ENCODE measurements at regions not wholly inside any gene's neighbourhood (a gene's known extent, or its start where the extent isn't known, plus 50 kb on each side); places are given as distances from the start of the nearest gene placed in this dataset.
"Not testable (repeated sequence)": the region's sequence is repeated elsewhere in the genome, so short reads cannot be mapped to it uniquely, and the experiment has no call there.

DNA sequence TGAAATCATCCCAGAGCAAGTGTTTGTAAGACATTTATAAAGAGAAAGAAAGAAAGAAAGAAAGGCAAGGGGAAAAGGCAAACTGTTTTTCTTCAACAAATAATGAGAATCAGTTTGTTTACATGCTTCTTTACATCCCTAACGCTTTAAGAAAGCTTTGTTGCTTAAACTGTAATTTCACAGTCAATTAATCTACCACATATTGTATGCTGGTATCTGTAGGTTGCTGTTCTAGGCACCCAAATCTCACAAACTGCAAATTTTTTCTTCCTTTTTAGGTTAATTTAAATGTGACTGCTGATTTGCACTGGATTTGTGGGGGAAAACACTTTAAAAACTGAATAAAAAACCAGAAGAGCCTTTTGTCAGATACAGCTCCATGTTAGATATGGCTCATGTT lies 384.2 kb downstream of the ATP23 start:
- no peak for DNase-seq (ENCODE audit: extremely low read depth, low read depth)
- TF ChIP-seq, protein P1, sequence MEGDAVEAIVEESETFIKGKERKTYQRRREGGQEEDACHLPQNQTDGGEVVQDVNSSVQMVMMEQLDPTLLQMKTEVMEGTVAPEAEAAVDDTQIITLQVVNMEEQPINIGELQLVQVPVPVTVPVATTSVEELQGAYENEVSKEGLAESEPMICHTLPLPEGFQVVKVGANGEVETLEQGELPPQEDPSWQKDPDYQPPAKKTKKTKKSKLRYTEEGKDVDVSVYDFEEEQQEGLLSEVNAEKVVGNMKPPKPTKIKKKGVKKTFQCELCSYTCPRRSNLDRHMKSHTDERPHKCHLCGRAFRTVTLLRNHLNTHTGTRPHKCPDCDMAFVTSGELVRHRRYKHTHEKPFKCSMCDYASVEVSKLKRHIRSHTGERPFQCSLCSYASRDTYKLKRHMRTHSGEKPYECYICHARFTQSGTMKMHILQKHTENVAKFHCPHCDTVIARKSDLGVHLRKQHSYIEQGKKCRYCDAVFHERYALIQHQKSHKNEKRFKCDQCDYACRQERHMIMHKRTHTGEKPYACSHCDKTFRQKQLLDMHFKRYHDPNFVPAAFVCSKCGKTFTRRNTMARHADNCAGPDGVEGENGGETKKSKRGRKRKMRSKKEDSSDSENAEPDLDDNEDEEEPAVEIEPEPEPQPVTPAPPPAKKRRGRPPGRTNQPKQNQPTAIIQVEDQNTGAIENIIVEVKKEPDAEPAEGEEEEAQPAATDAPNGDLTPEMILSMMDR (IDR thresholded peaks at IDR 0.05; ENCODE audit: low read depth, low read length, missing control alignments): no peak
- no peak overlapping the region for H3K4me3 ChIP-seq (replicated peaks; ENCODE audit: low read depth, low read length)

DNA sequence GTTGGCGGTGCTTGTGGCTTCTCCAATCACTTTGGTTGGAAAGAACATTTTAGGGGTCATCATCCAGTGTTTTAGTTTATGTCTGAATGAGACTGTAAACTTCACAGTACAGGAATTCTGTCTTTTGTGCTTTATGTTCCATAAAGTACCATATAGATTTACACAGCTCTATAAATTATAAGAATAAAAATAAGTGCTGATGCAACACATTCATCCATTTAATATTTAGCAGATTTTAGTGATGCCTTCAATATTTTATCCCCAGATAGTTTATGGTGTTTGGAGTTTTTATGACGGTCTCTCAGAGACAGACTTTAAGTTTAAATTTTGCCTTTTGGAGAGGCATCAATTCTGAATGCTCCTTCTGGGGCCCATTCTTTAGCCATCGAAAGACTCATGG lies 385.2 kb downstream of the ATP23 start:
- DNase-seq (ENCODE audit: extremely low read depth, low read depth): no peak
- no peak overlapping the region for H3K4me3 ChIP-seq (replicated peaks; ENCODE audit: low read depth, low read length)
- TF ChIP-seq, protein P1 (IDR thresholded peaks at IDR 0.05; ENCODE audit: low read depth, low read length, missing control alignments): no peak

DNA sequence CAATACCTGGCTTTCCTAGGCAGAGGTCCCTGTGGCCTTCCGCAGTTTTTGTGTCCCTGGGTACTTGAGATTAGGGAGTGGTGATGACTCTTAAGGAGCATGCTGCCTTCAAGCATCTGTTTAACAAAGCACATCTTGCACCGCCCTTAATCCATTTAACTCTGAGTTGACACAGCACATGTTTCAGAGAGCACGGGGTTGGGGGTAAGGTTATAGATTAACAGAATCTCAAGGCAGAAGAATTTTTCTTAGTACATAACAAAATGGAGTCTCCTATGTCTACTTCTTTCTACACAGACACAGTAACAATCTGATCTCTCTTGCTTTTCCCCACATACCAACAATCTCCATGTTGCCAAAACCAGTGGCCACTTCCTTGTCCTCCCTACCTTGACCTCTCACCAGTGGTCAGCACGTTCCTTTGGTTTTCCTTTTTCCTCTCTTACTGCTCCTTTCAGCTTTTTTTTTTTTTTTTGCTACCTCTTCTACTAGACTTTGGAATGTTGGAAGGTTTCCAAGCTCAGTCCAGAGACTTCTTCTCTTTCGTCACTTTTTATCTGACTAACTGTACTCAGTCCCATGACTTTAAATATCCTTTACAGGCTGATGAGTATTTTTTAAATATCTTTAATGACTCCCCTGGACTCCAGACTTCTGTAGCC lies 395.3 kb downstream of the ATP23 start:
- not testable (repeated sequence) for H3K4me3 ChIP-seq (replicated peaks; ENCODE audit: low read depth, low read length); DNase-seq (ENCODE audit: extremely low read depth, low read depth)

DNA sequence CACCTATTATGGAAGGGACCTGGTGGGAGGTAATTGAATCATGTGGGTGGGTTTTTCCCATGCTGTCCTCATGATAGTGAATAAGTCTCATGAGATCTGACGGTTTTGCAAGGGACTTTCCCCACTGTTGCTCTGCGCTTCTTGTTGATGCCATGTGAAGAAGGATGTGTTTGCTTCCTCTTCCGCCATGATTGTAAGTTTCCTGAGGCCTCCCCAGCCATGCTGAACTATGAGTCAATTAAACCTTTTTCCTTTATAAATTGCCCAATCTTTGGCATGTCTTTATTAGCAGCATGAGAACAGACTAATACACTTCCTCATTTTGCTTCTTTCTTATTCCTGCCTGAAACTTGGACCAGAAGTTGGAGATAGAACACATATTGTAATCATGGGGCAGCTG lies 396.2 kb downstream of the ATP23 start:
- not testable (repeated sequence) for DNase-seq (ENCODE audit: extremely low read depth, low read depth); H3K4me3 ChIP-seq (replicated peaks; ENCODE audit: low read depth, low read length)

DNA sequence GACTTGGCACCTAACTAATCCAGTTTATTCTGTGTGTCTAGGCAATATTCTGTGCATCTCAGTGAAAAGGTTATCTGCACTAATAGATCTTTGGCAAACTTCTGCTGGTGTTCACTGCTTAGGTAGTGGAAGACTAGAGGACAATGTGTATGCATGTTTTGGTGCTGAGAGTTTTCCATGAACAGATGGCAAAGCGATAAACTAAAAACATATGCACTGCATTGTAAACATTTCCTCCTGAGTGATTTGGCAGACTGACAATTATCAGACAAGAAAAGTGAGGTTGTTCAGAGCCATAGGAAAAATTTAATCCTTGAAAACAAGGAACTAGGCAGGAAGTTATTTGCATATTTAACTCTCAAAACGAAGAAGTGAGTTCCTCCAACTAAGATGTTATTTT lies 400.4 kb downstream of the ATP23 start:
- no peak overlapping the region for H3K4me3 ChIP-seq (replicated peaks; ENCODE audit: low read depth, low read length)
- DNase-seq (ENCODE audit: extremely low read depth, low read depth): peak; percentile 92
- TF ChIP-seq, protein P1 (IDR thresholded peaks at IDR 0.05; ENCODE audit: low read depth, low read length, missing control alignments): no peak

DNA sequence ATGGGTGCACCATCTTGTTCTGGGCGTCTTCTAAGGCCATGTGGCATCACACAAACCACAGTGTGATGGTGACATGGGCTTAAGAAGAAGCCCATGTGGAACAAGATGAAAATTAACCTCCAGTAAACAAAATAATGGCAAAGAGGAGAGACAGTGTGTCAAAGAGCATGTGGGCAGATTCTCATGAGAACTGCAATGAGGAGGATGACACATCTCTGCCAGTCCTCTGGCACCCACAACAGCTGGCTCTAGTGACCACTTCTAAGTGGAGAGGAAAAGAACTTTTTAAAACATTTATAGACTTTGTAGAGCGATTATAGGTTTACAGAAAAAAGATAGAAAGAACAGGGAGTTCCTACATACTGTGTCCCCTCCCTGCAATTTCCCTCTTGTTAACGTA lies 401.4 kb downstream of the ATP23 start:
- TF ChIP-seq, protein P1 (IDR thresholded peaks at IDR 0.05; ENCODE audit: low read depth, low read length, missing control alignments): no peak
- no peak for DNase-seq (ENCODE audit: extremely low read depth, low read depth)
- H3K4me3 ChIP-seq (replicated peaks; ENCODE audit: low read depth, low read length): no peak overlapping the region

DNA sequence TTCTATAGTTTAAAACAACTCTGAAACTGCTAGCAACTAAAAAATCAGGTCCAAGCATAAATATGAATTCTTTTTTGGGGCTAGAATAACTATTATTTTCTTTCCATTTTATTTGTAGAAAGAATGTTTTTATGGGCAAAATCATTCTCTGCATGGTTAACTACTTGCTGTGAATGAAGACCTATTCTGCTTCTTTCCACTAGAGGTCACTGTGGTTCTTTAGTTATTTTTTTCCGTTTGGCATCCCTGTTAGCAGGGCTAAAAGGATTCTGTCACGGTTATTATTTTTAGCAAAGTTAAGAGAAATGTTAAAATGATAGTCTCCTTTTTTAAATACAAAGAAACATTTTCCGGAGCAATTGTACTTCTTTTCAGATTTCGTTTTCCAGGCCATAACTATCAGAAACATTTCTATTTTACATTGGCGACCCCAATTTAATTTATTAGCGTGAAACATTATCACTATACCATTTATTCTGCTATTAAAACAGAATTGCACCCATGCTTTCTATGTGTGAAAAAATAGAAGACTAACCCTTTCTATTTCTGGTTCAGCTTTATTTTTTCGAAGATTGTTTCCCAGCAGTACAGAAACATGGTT lies 404.8 kb downstream of the ATP23 start:
- DNase-seq (ENCODE audit: extremely low read depth, low read depth): no peak
- no peak overlapping the region for H3K4me3 ChIP-seq (replicated peaks; ENCODE audit: low read depth, low read length)
- TF ChIP-seq, protein P1 (IDR thresholded peaks at IDR 0.05; ENCODE audit: low read depth, low read length, missing control alignments): peak; percentile 63

DNA sequence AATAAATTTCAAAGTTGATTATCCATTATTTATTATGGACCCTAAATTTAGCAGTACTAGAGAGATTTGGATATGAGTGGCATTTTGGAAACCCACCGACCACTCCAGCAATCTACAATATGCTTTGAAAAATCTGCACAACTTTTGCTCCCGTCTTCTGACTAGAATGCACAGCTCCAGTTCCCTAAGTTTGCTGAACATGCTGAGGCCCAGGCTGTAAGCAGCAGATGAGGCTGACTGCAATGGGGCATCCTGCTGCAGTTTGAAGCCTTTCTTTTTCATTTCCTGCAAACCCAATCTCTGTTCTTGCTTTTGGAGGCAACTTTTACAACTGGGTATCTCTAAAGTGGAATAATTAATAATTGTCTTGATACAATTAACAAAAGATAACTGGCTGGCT lies 405.8 kb downstream of the ATP23 start:
- no peak overlapping the region for H3K4me3 ChIP-seq (replicated peaks; ENCODE audit: low read depth, low read length)
- TF ChIP-seq, protein P1 (IDR thresholded peaks at IDR 0.05; ENCODE audit: low read depth, low read length, missing control alignments): no peak
- no peak for DNase-seq (ENCODE audit: extremely low read depth, low read depth)

Data from HFF-Myc (cell line).